ENCODE measurements at regions not wholly inside any gene's neighbourhood (a gene's known extent, or its start where the extent isn't known, plus 50 kb on each side); places are given as distances from the start of the nearest gene placed in this dataset.

GRCh38 chr1:224486801-224487583 is 52.4 kb upstream of the WDR26 start:
- no peak for DNase-seq

DNA sequence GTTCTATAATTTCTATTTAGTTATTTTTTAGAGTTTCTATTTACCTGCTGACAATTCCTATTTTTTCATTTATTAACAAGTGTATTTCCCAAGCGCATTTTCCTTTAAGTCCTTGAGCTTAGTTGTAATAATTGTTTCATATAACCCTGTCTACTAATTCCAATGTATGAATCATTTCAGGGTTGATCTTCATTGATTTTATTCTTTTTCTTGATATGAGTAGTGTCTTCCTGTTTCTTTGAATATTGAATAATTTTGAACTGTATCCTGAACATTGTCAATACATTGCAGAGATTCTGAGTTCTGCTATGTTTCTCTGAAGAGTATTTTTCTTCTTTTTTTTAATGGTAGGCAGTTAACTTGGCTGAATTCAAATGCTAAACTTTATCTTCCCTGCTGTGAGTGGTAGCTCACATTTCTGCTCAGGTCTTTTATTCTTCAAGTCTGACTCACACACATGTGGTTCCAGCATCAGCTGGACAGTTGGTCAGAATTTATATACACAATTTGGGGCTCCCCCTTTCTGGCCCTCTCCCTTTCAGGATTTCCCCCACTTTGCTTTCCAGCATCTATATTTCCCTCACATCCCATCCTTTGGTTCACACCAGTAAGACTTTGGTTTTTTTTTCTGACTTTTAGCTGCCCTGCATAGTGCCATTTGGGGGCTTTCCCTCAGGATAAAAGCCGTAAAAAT is 54.4 kb upstream of the WDR26 start:
- peak; percentile 37 for DNase-seq

GRCh38 chr1:224489534-224490365 is 55.2 kb upstream of the WDR26 start:
- no peak for DNase-seq

DNA sequence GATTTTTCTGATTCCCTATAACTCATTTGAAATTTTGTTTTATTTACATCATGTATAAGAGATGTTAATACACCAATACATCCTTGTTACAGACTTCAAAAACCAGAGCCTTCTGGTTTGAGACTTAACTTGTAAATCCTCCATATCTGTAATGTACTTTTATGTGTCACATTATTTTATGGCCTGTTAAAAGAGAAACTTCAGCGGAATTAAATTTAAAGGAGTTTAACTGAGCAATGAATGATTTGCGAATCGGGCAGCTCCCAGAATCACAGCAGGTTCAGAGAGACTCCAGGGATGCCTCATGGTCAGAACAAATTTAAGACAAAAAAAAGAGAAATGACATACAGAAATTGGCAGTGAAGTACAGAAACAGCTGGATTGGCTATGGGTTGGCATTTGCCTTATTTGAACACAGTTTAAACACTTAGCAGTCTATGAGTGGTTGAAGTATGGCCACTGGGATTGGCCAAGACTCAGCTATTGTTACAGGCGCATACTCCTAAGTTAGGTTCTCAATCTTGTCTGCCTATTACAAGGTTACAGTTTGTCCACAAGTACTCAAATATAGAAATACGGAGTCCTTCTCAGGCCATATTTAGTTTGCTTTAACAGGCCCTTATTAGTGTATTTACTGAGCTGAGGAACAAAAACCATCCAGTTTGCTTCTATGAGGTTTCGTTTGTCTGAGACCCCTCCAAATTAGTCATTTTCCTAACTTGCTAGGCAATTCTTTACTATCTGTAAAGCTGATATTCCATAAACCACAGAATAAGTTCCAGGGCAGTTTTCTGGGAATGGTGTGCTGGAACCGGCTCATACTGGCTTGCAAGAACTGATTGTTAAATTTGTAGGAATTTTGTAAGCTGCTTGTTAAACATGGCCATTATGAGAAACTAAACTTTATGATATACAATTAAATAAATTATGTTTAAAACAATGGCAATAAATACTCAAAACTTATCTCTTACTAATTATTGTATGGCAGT is 56.2 kb upstream of the WDR26 start:
- DNase-seq: no peak

DNA sequence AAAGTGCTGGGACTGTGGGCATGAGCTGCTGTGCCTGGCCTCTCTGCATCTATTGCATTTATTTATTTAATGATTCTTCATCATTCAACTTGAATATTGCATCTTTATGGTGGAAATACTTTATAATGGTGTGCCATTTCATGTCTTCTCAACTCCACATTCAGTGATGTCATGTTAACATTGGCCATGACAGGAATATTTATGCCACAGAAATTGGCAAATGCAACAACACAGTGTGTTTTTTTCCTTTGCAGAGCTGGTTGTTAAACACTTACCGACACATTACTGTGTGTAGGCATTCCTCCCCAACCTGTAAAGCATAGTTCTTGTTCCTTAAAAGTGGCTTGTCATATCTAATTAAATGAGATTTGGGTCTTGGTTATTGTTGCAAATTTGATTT is 57.4 kb upstream of the WDR26 start:
- DNase-seq: no peak

GRCh38 chr1:224492632-224493031 is 58.0 kb upstream of the WDR26 start:
- no peak for DNase-seq

- no peak for DNase-seq
These were observed 58.7 kb upstream of the WDR26 start for GRCh38 chr1:224493269-224493668.

- no peak for DNase-seq
These were observed 59.7 kb upstream of the WDR26 start for GRCh38 chr1:224494343-224494742.

DNA sequence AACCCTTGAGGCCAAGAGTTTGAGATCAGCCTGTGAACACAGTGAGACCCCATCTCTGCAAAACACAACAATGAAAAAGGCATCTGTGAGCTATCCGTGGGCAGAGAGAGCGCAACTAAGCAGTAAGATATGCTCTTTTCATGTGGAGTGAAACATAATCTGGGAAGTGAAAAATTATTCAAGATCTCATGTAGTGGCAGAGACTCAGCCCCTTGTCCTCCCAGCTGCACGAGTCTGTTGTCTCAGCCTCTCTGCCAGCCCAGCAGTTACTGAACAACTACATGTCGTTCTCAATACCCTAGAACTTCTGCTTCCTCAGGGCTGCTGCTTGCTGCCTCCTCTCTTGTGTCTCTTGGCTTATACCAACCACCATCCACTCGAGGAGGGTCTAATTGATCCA is 61.3 kb upstream of the WDR26 start:
- DNase-seq: no peak

DNA sequence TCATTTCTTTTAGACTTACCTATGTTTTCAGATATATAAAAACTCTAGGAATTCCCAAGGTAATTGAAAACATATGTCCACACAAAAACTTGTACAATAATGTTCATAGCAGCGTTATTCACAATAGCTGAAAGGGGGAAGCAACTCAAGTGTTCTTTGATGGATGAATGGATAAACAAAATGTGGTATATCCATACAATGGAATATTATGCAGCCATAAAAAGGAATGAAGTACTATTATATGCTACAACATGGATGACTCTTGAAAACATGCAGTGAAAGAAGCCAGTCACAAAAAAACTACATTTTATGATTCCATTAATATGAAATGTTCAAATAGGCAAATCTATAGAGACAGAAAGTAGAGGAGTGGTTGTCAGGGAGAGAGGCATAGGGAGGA is 62.2 kb upstream of the WDR26 start:
- no peak for DNase-seq

DNA sequence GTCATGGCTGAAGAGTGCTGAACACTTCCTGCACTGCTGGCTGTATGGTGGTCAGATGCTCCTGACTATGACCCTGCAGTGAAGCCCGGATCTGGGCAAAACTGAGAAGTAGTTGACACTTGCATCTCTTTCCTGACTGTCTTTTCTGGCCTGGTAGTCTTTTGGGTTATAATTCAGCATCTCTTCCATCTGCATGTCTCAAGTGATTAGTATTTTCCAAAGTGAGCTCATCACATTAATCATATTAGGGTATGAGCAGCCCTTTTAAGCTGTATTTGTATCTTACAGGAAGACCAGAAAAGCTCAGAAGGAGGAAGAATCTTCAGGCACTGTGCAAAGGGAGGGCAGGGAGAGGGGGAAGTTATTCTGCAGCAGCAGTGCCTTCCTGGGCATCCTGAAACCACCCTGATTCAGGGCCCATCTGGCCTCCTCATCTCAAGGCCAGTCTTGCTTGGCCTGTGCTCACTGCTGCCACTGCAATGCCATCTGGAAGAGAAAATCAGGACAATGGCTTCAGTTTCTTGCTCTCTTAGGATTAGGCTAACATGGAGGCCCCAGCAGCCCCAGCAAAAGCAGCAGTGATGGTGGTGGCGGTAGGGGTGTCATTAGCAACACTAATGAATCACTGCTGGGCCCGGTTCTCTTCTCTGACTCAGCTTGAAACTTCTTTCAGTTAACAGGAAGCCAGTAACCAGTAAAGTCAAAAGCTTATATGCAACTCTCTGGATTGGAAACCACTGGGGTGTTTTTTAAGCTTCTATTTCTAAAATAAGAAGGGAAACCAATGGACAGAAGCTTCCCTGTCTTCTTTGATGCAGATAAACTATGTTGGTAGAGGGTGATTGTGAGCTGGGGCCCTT is 63.3 kb upstream of the WDR26 start:
- peak; percentile 74 for DNase-seq

DNA sequence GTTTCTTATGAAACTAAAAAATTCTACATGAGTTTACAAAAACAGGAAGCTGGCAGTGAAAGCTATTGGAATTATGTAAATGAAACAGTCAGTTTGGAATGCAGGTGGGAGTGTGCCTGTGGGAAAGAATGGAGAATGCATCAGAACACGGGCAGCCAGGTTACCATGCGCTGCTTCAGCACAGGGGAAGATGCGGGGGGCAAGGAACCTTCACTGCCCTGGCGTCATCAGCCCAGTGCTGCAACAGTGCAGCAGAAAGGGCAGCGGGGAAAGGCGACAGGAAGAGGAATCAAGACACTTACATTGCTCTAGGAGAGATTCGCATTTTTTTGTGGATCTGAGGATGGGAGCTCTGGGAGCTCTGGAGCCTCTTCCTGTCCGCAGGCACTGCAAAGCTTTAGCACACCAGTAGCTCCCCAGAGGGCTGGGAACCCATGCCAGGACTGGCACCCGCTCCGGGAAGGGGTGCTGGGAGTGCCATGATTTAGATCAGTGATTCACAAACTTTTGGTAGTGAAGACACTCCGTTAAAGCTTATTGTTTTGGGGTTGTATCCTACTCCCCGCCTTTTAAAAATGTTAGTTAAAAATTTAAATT is 64.1 kb upstream of the WDR26 start:
- DNase-seq: peak; percentile 86

GRCh38 chr1:224499204-224499603 is 64.6 kb upstream of the WDR26 start:
- no peak for DNase-seq

DNA sequence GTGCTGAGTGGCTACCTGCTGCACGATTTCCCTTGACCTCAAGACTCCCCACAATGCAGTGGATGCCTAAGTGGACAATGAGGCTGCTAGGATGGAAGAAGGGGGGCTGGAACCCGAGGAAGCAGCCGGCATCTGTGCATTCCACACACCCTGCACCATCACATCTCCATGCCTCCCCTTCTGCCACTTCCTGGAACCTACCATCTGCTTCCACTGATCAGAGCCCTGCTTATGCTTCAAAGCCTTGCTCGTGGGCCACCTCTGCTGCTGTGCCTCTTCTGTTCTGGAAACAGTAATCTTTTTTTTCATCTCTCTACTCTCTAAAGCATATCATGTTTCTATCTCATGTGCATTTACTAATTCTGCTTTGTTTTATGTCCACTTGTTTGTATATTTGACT is 66.2 kb upstream of the WDR26 start:
- no peak for DNase-seq

- no peak for DNase-seq
These were observed 67.2 kb upstream of the WDR26 start for GRCh38 chr1:224501836-224502235.

GRCh38 chr1:224502459-224503160 is 68.0 kb upstream of the WDR26 start:
- no peak for DNase-seq

- DNase-seq: peak; percentile 80
These were observed 68.8 kb upstream of the WDR26 start for GRCh38 chr1:224503161-224504118.

DNA sequence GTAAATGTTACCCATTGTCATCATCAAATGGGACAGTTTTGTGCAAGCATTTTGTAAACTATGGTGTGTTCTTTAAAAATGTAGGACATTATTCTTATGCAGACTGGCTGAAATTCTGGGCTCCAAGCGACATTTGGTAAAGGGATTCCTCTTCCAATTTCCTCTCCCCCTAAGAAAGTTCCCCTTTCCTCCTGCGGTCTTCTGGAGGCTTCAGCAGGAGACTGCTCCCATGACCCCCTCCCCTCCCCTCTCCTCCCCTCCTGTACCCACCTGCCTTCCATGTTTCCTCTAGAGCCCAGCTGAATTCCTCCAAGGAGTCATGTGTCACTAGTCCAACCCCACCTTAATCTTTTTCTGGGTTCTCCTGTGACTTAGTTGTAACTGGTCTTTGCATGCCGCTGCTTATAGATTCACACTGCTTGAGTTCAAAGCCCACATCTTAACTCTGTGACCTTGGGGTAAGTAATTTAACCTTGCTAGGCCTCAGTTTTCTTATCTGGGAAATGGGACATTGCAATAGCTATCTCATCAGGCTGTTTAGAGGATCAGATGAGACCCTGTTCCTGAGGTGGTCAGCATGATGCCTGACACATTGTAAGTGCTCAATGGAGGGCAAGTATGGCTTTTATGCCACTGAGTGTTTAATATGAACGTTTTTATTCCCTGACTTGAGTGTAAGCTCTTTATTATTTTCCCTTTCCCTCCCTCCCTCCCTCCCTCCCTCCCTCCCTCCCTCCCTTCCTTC is 69.9 kb upstream of the WDR26 start:
- DNase-seq: no peak
